ENCODE measurements at regions not wholly inside any gene's neighbourhood (a gene's known extent, or its start where the extent isn't known, plus 50 kb on each side); places are given as distances from the start of the nearest gene placed in this dataset.

GRCh38 chr21:35827004-35827403 is 233.3 kb downstream of the SETD4 start:
- Histone ChIP-seq H3K9ac (replicated peaks; ENCODE audit: extremely low read depth, insufficient read depth, low read length) (no peak overlapping the region), H2AFZ (ENCODE audit: low read depth, low read length) (no peak overlapping the region), H3K27ac (ENCODE audit: insufficient read depth, low read depth, low read length) (no peak overlapping the region), H3K9me3 (replicated peaks; ENCODE audit: control insufficient read depth, insufficient read depth, low read length) (no peaks in the 10 kb centered on the region), H3K27me3 (ENCODE audit: control insufficient read depth in 2 of 2, insufficient read depth in 2 of 2, low read length in 2 of 2) (peaks cover 2 to 10% of the 10 kb centered on the region in 2 experiments), H3K4me3 (replicated peaks in 1 of 3; ENCODE audit: insufficient read depth in 1 of 3, low read depth in 1 of 3, low read length in 3 of 3) (no peak overlapping the region), H3K36me3 (ENCODE audit: control insufficient read depth in 2 of 2, extremely low read depth in 1 of 2, insufficient read depth in 2 of 2, low read length in 2 of 2) (no peaks in the 10 kb centered on the region), H3K4me2 (ENCODE audit: insufficient read depth, low read length) (no peak overlapping the region), H3K4me1 (ENCODE audit: control insufficient read depth, extremely low read depth, insufficient read depth, low read length) (no peaks in the 10 kb centered on the region), H3K9me1 (replicated peaks; ENCODE audit: control insufficient read depth, extremely low read depth, insufficient read depth, low read length) (no peaks in the 10 kb centered on the region), H3K79me2 (ENCODE audit: control insufficient read depth, insufficient read depth, low read length) (no peaks in the 10 kb centered on the region), H4K20me1 (replicated peaks; ENCODE audit: control insufficient read depth, extremely low read depth, insufficient read depth, low read length) (no peaks in the 10 kb centered on the region)
- BruUV-seq (replicated peaks): no TSS peak
- intact Hi-C loops (cut with micrococcal nuclease) (no loop called here), dilution Hi-C loops (cut with MboI; ENCODE audit: extremely low pct_ligation_motif_present, low sequenced_read_pairs) (no loop called here)
- POLR2A ChIA-PET: no interaction called here
- FAIRE-seq (no peak), DNase-seq (ENCODE audit: low read depth, low spot score) (no peak)
- CTCF ChIA-PET: no interaction called here
- TF ChIP-seq FOS (IDR thresholded peaks at IDR 0.05; ENCODE audit: borderline replicate concordance, insufficient read depth, low read length): no peak
- no peak for TF ChIP-seq EZH2 (IDR thresholded peaks at IDR 0.05; ENCODE audit: borderline replicate concordance, low read depth, low read length, severe bottlenecking)
- TF ChIP-seq MAX (IDR thresholded peaks at IDR 0.05; ENCODE audit: insufficient read depth, insufficient read length): no peak
- no peak for TF ChIP-seq POLR2AphosphoS5 (IDR thresholded peaks at IDR 0.05; ENCODE audit: insufficient read depth, low read depth, low read length)
- TF ChIP-seq GATA2 (IDR thresholded peaks at IDR 0.05; ENCODE audit: insufficient read depth, insufficient read length, low read depth, low read length): no peak
- TF ChIP-seq POLR2A (IDR thresholded peaks at IDR 0.05; ENCODE audit: low read depth, low read length): no peak
- TF ChIP-seq JUN (IDR thresholded peaks at IDR 0.05; ENCODE audit: borderline replicate concordance, insufficient read depth, insufficient read length, low read depth): no peak
- no peak for TF ChIP-seq MYC (IDR thresholded peaks at IDR 0.05; ENCODE audit: low read depth, low read length)
- TF ChIP-seq, protein P1, sequence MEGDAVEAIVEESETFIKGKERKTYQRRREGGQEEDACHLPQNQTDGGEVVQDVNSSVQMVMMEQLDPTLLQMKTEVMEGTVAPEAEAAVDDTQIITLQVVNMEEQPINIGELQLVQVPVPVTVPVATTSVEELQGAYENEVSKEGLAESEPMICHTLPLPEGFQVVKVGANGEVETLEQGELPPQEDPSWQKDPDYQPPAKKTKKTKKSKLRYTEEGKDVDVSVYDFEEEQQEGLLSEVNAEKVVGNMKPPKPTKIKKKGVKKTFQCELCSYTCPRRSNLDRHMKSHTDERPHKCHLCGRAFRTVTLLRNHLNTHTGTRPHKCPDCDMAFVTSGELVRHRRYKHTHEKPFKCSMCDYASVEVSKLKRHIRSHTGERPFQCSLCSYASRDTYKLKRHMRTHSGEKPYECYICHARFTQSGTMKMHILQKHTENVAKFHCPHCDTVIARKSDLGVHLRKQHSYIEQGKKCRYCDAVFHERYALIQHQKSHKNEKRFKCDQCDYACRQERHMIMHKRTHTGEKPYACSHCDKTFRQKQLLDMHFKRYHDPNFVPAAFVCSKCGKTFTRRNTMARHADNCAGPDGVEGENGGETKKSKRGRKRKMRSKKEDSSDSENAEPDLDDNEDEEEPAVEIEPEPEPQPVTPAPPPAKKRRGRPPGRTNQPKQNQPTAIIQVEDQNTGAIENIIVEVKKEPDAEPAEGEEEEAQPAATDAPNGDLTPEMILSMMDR (IDR thresholded peaks at IDR 0.05; ENCODE audit: extremely low read depth in 1 of 2, insufficient read depth in 1 of 2, low read depth in 1 of 2, low read length in 2 of 2): no peak

All from endothelial cell of umbilical vein (primary cell).